H1 (cell line): ENCODE measurements at regions not wholly inside any gene's neighbourhood (a gene's known extent, or its start where the extent isn't known, plus 50 kb on each side); places are given as distances from the start of the nearest gene placed in this dataset.

Source experiments
- CTCF ChIA-PET: fragments of 300-600 bp; sonication (Branson Sonifier 250); formaldehyde crosslinking; loops from one replicate; lab custom pipeline; 2021; ENCODE audit not compliant: partially characterized antibody; lab: Charles Lee
- POLR2A ChIA-PET: fragments of 300-600 bp; sonication (Branson Sonifier 250); formaldehyde crosslinking; loops from one replicate; lab custom pipeline; 2021; ENCODE audit warnings: inconsistent platforms; ENCODE audit not compliant: partially characterized antibody; lab: Charles Lee
- DNase-seq, 2 experiments: peaks; one replicate each; pipeline versions ENCODE4 v3.0.0 to v3.0.0-alpha.2; 2010 to 2022; ENCODE audit warnings: low spot score in 2 of 2, low read depth in 1 of 2, mixed read lengths in 1 of 2
- FAIRE-seq: peaks from 2 replicates; lab custom pipeline; 2011; peaks lifted over from hg19 to GRCh38; lab: Jason Lieb, UNC
- H2AFZ ChIP-seq: 2 replicates; pipeline ENCODE4 v1.8.1; 2012; ENCODE audit warnings: low read length, inconsistent platforms
- H2AK5ac ChIP-seq: 2 replicates; pipeline ENCODE4 v1.6.1; 2013; ENCODE audit warnings: low read depth, low read length
- H2BK120ac ChIP-seq: replicated peaks from 2 replicates; pipeline ENCODE3; 2013; ENCODE audit warnings: low read depth, low read length, inconsistent platforms
- H2BK12ac ChIP-seq: 2 replicates; pipeline ENCODE4 v1.6.1; 2013; ENCODE audit warnings: low read depth, low read length
- H2BK15ac ChIP-seq: 2 replicates; pipeline ENCODE4 v1.6.1; 2013; ENCODE audit warnings: low read length
- H2BK20ac ChIP-seq: 2 replicates; pipeline ENCODE4 v1.6.1; 2013; ENCODE audit warnings: low read length
- H2BK5ac ChIP-seq: 2 replicates; pipeline ENCODE4 v1.6.1; 2013; ENCODE audit warnings: low read depth, low read length
- H3K14ac ChIP-seq: 2 replicates; pipeline ENCODE4 v1.6.1; 2013; ENCODE audit warnings: inconsistent platforms; ENCODE audit not compliant: insufficient read length
- H3K18ac ChIP-seq: 2 replicates; pipeline ENCODE4 v1.6.1; 2013; ENCODE audit warnings: low read length; ENCODE audit errors: extremely low read depth
- H3K23ac ChIP-seq: 2 replicates; pipeline ENCODE4 v1.6.1; 2013; ENCODE audit warnings: inconsistent platforms; ENCODE audit not compliant: insufficient read length
- H3K23me2 ChIP-seq: 2 replicates; pipeline ENCODE4 v1.6.1; 2013; ENCODE audit warnings: low read depth, low read length
- H3K27ac ChIP-seq: 2 replicates; pipeline ENCODE4 v1.6.1; 2011; ENCODE audit warnings: low read depth, low read length, inconsistent platforms
- H3K27me3 ChIP-seq, 4 experiments: replicated peaks in 1 of 4; 1 replicate in 1 of 4; 2 replicates in 3 of 4; pipeline versions ENCODE4 v1.6.1 to v1.8.1; 2011 to 2013; ENCODE audit warnings: low read length in 3 of 4, mild to moderate bottlenecking in 3 of 4, inconsistent platforms in 2 of 4, mixed read lengths in 2 of 4, moderate library complexity in 1 of 4; ENCODE audit not compliant: control insufficient read depth in 3 of 4, insufficient read depth in 3 of 4; ENCODE audit errors: extremely low read depth in 1 of 4
- H3K36me3 ChIP-seq, 4 experiments: 2 replicates each; pipeline versions ENCODE4 v1.6.1 to v1.8.1; 2011 to 2013; ENCODE audit warnings: mild to moderate bottlenecking in 4 of 4, low read length in 3 of 4, moderate library complexity in 2 of 4, control low read depth in 1 of 4, inconsistent platforms in 1 of 4; ENCODE audit not compliant: insufficient read depth in 4 of 4, control insufficient read depth in 2 of 4
- H3K4ac ChIP-seq: replicated peaks from 2 replicates; pipeline ENCODE3; 2013; ENCODE audit warnings: low read length, low read depth, mixed read lengths, inconsistent platforms; ENCODE audit not compliant: insufficient read length
- H3K4me1 ChIP-seq, 4 experiments: replicated peaks in 1 of 4; 1 replicate in 1 of 4; 2 replicates in 3 of 4; pipeline versions ENCODE4 v1.6.1 to v1.8.1; 2011 to 2013; ENCODE audit warnings: low read length in 3 of 4, inconsistent platforms in 2 of 4, mixed read lengths in 1 of 4; ENCODE audit not compliant: insufficient read depth in 4 of 4, control insufficient read depth in 3 of 4
- H3K4me2 ChIP-seq, 2 experiments: 2 replicates each; pipeline versions ENCODE4 v1.6.1 to v1.8.1; 2011 to 2013; ENCODE audit warnings: low read depth in 2 of 2, low read length in 2 of 2, control low read depth in 1 of 2, inconsistent platforms in 1 of 2, mild to moderate bottlenecking in 1 of 2; ENCODE audit not compliant: insufficient read depth in 1 of 2
- H3K4me3 ChIP-seq, 4 experiments: fragments of 200-600, 300-600 bp in 1 of 4; sonication (generic), shearing (Covaris generic), sonication (Bioruptor Twin) in 1 of 4; 2 replicates each; pipeline versions ENCODE4 v1.5.1 to v1.8.1; 2011 to 2016; ENCODE audit warnings: low read length in 4 of 4, low read depth in 3 of 4, control low read depth in 2 of 4, inconsistent platforms in 2 of 4, mild to moderate bottlenecking in 2 of 4, mixed read lengths in 1 of 4, moderate library complexity in 1 of 4; ENCODE audit not compliant: insufficient read depth in 2 of 4; ENCODE audit errors: extremely low read depth in 1 of 4
- H3K56ac ChIP-seq: replicated peaks from 2 replicates; pipeline ENCODE3; 2013; ENCODE audit warnings: low read depth, mild to moderate bottlenecking, mixed read lengths, low read length, inconsistent platforms; ENCODE audit not compliant: insufficient read length
- H3K79me1 ChIP-seq: 2 replicates; pipeline ENCODE4 v1.6.1; 2013; ENCODE audit warnings: low read depth, low read length, control low read depth
- H3K79me2 ChIP-seq, 2 experiments: 2 replicates each; pipeline versions ENCODE4 v1.6.1 to v1.8.1; 2012 to 2013; ENCODE audit warnings: low read length in 2 of 2, mild to moderate bottlenecking in 2 of 2, inconsistent platforms in 1 of 2; ENCODE audit not compliant: insufficient read depth in 2 of 2, control insufficient read depth in 1 of 2
- H3K9ac ChIP-seq, 4 experiments: replicated peaks in 1 of 4; 1 replicate in 1 of 4; 2 replicates in 3 of 4; pipeline versions ENCODE4 v1.6.1 to v1.8.1; 2011 to 2013; ENCODE audit warnings: low read depth in 3 of 4, low read length in 3 of 4, control low read depth in 2 of 4, mild to moderate bottlenecking in 2 of 4, moderate library complexity in 2 of 4, inconsistent platforms in 1 of 4; ENCODE audit errors: extremely low read depth in 1 of 4
- H3K9me3 ChIP-seq, 2 experiments: 2 replicates each; pipeline versions ENCODE4 v1.6.1 to v1.8.1; 2012 to 2013; ENCODE audit warnings: mild to moderate bottlenecking in 2 of 2, moderate library complexity in 2 of 2, control low read depth in 1 of 2, inconsistent platforms in 1 of 2, low read depth in 1 of 2, low read length in 1 of 2, mixed read lengths in 1 of 2; ENCODE audit not compliant: insufficient read depth in 2 of 2
- H4K20me1 ChIP-seq, 2 experiments: replicated peaks in 1 of 2; 2 replicates each; pipeline versions ENCODE3 to v1.8.1; 2011 to 2013; ENCODE audit warnings: inconsistent platforms in 2 of 2, low read length in 2 of 2, mild to moderate bottlenecking in 1 of 2; ENCODE audit not compliant: insufficient read depth in 2 of 2, control insufficient read depth in 1 of 2
- H4K5ac ChIP-seq: 2 replicates; pipeline ENCODE4 v1.6.1; 2013; ENCODE audit warnings: low read length, low read depth, mixed read lengths, inconsistent platforms; ENCODE audit not compliant: insufficient read length
- H4K8ac ChIP-seq: 2 replicates; pipeline ENCODE4 v1.8.0; 2013; ENCODE audit warnings: mild to moderate bottlenecking, moderate library complexity, low read length, inconsistent platforms; ENCODE audit not compliant: insufficient read depth; ENCODE audit errors: extremely low read depth
- H4K91ac ChIP-seq: replicated peaks from 2 replicates; pipeline ENCODE3; 2013; ENCODE audit warnings: low read length, mixed read lengths, inconsistent platforms; ENCODE audit not compliant: insufficient read length
- ATF3 ChIP-seq: IDR thresholded peaks from 2 replicates; pipeline ENCODE4 v1.6.1; 2011; ENCODE audit warnings: low read depth, mild to moderate bottlenecking, low read length; ENCODE audit not compliant: insufficient read depth
- CBX8 ChIP-seq: fragments of 300-800, 300-1000 bp; sonication (generic); IDR thresholded peaks from 2 replicates; pipeline ENCODE4 v1.7.1; 2016; ENCODE audit warnings: low read depth, low read length, borderline replicate concordance
- CEBPB ChIP-seq: IDR thresholded peaks from 2 replicates; pipeline ENCODE4 v1.6.1; 2012; ENCODE audit warnings: low read depth, low read length
- EP300 ChIP-seq, 2 experiments: IDR thresholded peaks; 1 replicate in 1 of 2; 2 replicates in 1 of 2; pipeline ENCODE4 v1.6.1; 2011 to 2012; ENCODE audit warnings: low read depth in 2 of 2, low read length in 2 of 2, mild to moderate bottlenecking in 2 of 2, borderline replicate concordance in 1 of 2, inconsistent platforms in 1 of 2, moderate library complexity in 1 of 2
- EZH2 ChIP-seq: fragments of 200-600 bp; sonication (generic); IDR thresholded peaks from 2 replicates; pipeline ENCODE4 v1.7.1; 2012; ENCODE audit warnings: low read depth, mild to moderate bottlenecking, moderate library complexity, low read length, inconsistent platforms; ENCODE audit not compliant: severe bottlenecking
- GABPA ChIP-seq: IDR thresholded peaks from 2 replicates; pipeline ENCODE4 v1.6.1; 2011; ENCODE audit warnings: mild to moderate bottlenecking, low read length, moderate library complexity, borderline replicate concordance; ENCODE audit not compliant: insufficient read depth
- JUN ChIP-seq: IDR thresholded peaks from 2 replicates; pipeline ENCODE4 v1.6.1; 2011; ENCODE audit warnings: low read depth, mild to moderate bottlenecking, improper control_type of control experiment, low read length
- SIRT6 ChIP-seq: IDR thresholded peaks from one replicate; pipeline ENCODE4 v1.7.1; 2012; ENCODE audit warnings: low read length, inconsistent platforms
- SP4 ChIP-seq: IDR thresholded peaks from 2 replicates; pipeline ENCODE4 v1.6.1; 2012; ENCODE audit warnings: low read length, inconsistent platforms
- TAF1 ChIP-seq: IDR thresholded peaks from 2 replicates; pipeline ENCODE4 v1.6.1; 2011; ENCODE audit warnings: mild to moderate bottlenecking, low read depth, low read length
- TBP ChIP-seq: IDR thresholded peaks from 2 replicates; pipeline ENCODE4 v1.6.1; 2011; ENCODE audit warnings: low read depth, low read length, improper control_type of control experiment
- WGBS, 2 experiments: shearing (Covaris generic) in 1 of 2; methylation state at CpG; one replicate each; pipeline versions ENCODE4 v1.1.6 to v1.1.7; 2013 to 2015; ENCODE audit warnings: low lambda C conversion rate in 2 of 2, mixed read lengths in 2 of 2, inconsistent platforms in 1 of 2, low coverage in 1 of 2, missing lambda C conversion rate in 1 of 2; ENCODE audit not compliant: insufficient replicate concordance in 2 of 2, insufficient coverage in 1 of 2, insufficient read length in 1 of 2; ENCODE audit errors: extremely low coverage in 1 of 2, missing lambda C conversion rate in 1 of 2; 5-methylcytosine and 5-hydroxymethylcytosine counted together

- Histone ChIP-seq H3K23me2 (no peaks in the 10 kb centered on the region), H4K91ac (no peak overlapping the region), H3K79me2 (no peaks in the 10 kb centered on the region), H3K14ac (no peak overlapping the region), H2AK5ac (no peak overlapping the region), H2BK5ac (no peak overlapping the region), H4K5ac (no peak overlapping the region), H3K9ac (no peak overlapping the region), H2BK20ac (no peak overlapping the region), H3K4me1 (peaks cover 0 to 13% (median 4%) of the 10 kb centered on the region in 4 experiments; a peak in 3 of 7 replicates), H3K36me3 (no peaks in the 10 kb centered on the region), H2BK15ac (no peak overlapping the region), H3K18ac (no peak overlapping the region), H3K27me3 (no peaks in the 10 kb centered on the region), H2BK120ac (no peak overlapping the region), H3K4me2 (no peak overlapping the region), H4K8ac (no peak overlapping the region), H3K56ac (no peak overlapping the region), H3K23ac (no peak overlapping the region), H3K4me3 (no peak overlapping the region), H2BK12ac (no peak overlapping the region), H3K27ac (no peak overlapping the region), H3K79me1 (no peaks in the 10 kb centered on the region), H2AFZ (no peak overlapping the region), H3K9me3 (no peaks in the 10 kb centered on the region), H4K20me1 (no peaks in the 10 kb centered on the region), H3K4ac (no peak overlapping the region)
- DNase-seq, result no peak
- no peak for FAIRE-seq
- TF ChIP-seq ATF3 (no peak), CBX8 (no peak), TAF1 (no peak), GABPA (no peak), JUN (no peak), TBP (no peak), CEBPB (no peak), EP300 (IDR thresholded peaks at IDR 0.05; ENCODE audit: borderline replicate concordance in 1 of 2, low read depth in 2 of 2, low read length in 2 of 2) (no peak), SP4 (no peak), SIRT6 (no peak), EZH2 (no peak)
- 83% methylated on average over 2 of the region's 2 CpGs; no CpG with 5 or more reads in 1 of the 2 experiments for WGBS, 2 experiments
- ChIA-PET POLR2A (no interaction called here), CTCF (interaction anchor here (0.6 to 3.1 kb wide), 8 partner anchors 9 to 1150 kb away, joined by 3 to 12 read pairs (median 4); partner anchors contain the start of gene CCDC6)
Observed at GRCh38 chr10:59968705-59969104, 62.3 kb upstream of the CCDC6 start.
